ENCODE measurements at regions not wholly inside any gene's neighbourhood (a gene's known extent, or its start where the extent isn't known, plus 50 kb on each side); places are given as distances from the start of the nearest gene placed in this dataset.

DNA sequence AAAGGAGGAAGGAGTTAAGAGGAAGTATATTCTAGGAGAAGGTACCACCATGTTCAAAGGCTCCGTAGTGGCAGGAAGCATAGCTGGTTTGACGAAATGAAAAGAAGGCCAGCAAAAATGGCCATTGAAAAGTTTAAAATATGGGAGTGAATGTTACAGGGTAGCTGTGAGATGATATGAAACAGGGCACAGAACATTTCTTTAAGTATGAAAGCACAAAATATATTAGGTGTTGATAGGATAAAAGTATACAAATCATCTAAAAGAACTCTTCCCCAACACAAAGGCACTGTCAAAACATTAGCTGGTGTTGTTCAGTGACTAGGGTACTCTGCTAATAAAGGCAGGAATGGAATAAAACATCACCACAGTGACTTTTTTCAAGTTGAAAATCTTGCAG lies 216.2 kb downstream of the LRRN1 start:
- no peak for DNase-seq
- in situ Hi-C loops (cut with MboI; ENCODE audit: low pct_unique_long_range_greater_than_20kb, low sequenced_read_pairs) = no loop called here

GRCh38 chr3:4019501-4019900 lies 220.3 kb downstream of the LRRN1 start:
- no peak for DNase-seq
- in situ Hi-C loops (cut with MboI; ENCODE audit: low pct_unique_long_range_greater_than_20kb, low sequenced_read_pairs) = no loop called here

DNA sequence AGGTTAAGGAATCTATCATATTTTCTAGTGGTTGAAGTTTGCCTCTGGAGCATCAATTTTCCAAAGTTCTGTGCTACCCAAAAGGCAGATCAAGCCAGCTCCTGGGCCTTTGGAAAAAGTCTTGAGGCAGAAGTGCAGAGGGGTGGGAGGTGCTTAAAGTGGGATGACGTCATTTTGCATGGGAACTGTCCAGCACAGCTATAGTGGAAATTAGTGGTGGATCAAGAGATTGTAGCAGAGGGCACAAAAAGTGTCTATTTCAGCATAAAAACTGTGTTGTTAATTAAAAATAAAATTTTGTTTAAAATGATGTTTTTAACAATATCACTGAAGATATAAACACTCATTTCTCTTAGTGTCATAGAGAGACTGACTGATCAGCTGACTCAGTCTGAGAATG lies 221.9 kb downstream of the LRRN1 start:
- peak; percentile 39 for DNase-seq
- in situ Hi-C loops (cut with MboI; ENCODE audit: low pct_unique_long_range_greater_than_20kb, low sequenced_read_pairs) = no loop called here

- DNase-seq = no peak
- in situ Hi-C loops (cut with MboI; ENCODE audit: low pct_unique_long_range_greater_than_20kb, low sequenced_read_pairs) = no loop called here
Observed at GRCh38 chr3:4029135-4029534, 229.9 kb downstream of the LRRN1 start.

GRCh38 chr3:4030624-4031023 lies 231.4 kb downstream of the LRRN1 start:
- in situ Hi-C loops (cut with MboI; ENCODE audit: low pct_unique_long_range_greater_than_20kb, low sequenced_read_pairs) = no loop called here
- no peak for DNase-seq

- in situ Hi-C loops (cut with MboI; ENCODE audit: low pct_unique_long_range_greater_than_20kb, low sequenced_read_pairs) = no loop called here
- no peak for DNase-seq
Observed at GRCh38 chr3:4033296-4033695, 234.1 kb downstream of the LRRN1 start.

- DNase-seq = no peak
- in situ Hi-C loops (cut with MboI; ENCODE audit: low pct_unique_long_range_greater_than_20kb, low sequenced_read_pairs) = no loop called here
Observed at GRCh38 chr3:4036046-4036445, 236.8 kb downstream of the LRRN1 start.

DNA sequence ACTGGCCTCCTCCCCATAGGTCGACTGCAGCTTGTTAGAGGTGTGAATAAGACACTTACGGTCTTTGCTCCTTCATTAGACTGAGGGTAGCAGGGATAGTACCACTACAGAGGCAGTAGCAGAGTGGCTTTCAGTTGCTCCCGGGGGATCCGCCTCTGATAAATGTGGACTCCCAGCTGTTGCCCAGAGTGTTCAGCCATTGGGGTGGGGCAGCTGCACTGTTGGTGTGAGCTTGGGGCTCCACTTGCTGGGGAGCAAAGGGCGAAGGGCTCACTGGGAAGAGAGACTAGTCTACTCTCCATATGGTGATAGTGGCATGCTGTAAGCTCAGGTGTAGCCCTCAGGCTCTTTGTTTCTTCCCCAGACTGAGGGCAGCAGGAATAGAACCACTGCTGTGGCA lies 239.1 kb downstream of the LRRN1 start:
- no peak for DNase-seq
- in situ Hi-C loops (cut with MboI; ENCODE audit: low pct_unique_long_range_greater_than_20kb, low sequenced_read_pairs) = no loop called here

DNA sequence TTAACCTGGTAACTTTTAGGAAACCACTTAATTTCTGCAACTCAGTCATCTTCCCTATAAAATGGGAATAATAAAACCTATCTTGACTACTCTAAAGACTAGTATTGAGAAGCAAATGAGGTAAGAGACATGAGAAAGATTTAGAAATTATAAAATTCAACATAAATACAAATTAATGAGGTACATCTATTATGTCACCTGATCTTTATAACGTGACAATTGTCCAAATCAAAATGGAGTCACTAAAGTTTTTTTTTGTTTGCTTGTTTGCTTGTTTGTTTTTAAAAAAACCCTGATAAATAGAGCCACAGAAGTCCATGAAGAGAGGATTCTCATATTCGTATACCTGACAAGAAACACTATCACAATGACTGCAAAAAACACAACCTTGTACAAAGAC lies 242.8 kb downstream of the LRRN1 start:
- in situ Hi-C loops (cut with MboI; ENCODE audit: low pct_unique_long_range_greater_than_20kb, low sequenced_read_pairs) = no loop called here
- DNase-seq = no peak

DNA sequence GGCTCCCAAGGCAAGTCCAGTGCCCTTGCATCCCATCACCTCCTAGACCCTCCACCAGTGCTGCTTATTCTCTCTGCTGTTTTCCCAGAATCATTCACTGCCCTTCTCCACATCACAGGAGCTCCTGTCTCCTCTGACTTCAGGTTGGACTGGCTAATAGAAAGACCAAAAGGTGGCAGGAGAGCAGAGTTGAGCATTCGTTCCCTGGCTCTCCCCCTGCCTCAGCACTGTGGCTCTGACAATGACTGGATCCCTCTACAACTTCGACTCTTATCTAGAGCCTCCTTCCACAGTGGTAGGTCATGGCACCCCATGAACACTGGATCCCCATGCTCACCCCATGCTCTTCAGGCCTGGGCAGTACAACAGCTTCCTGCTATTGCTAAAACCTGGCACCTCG lies 243.6 kb downstream of the LRRN1 start:
- in situ Hi-C loops (cut with MboI; ENCODE audit: low pct_unique_long_range_greater_than_20kb, low sequenced_read_pairs) = no loop called here
- DNase-seq = no peak

DNA sequence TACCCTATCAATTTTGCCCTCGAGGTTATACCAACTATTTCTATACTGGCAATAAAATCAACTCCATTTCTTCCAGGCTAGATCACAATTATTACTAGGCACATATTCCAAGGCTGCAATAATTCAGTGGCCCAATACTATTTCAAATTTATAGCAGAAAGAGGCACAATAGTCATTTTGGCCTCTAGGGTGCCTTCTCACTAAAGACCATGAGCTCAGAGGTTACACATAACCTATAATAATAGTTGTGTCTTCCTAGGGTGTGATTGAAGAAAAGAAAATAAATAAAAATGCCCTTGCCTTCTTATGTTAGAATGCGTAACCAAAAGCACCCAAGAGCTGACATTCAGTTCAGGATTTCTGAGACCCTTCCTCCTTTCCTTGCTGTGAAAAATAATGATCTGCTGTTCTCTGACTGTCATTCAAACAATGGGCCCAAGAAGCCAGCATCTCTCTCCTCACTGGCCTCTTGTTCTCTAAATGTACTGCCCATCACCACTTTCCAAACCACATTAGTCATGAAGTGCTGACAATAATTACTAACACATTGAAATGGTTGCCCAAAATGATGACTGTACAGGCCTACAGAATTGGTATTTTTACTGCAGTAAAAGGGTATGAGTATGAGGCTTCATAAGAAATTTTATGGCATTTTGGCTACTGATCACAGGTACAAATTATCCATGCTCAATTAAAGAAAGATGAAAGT lies 244.8 kb downstream of the LRRN1 start:
- in situ Hi-C loops (cut with MboI; ENCODE audit: low pct_unique_long_range_greater_than_20kb, low sequenced_read_pairs) = no loop called here
- no peak for DNase-seq

GRCh38 chr3:4044619-4045018 lies 245.4 kb downstream of the LRRN1 start:
- in situ Hi-C loops (cut with MboI; ENCODE audit: low pct_unique_long_range_greater_than_20kb, low sequenced_read_pairs) = no loop called here
- no peak for DNase-seq

GRCh38 chr3:4045756-4046155 lies 246.5 kb downstream of the LRRN1 start:
- in situ Hi-C loops (cut with MboI; ENCODE audit: low pct_unique_long_range_greater_than_20kb, low sequenced_read_pairs) = no loop called here

DNA sequence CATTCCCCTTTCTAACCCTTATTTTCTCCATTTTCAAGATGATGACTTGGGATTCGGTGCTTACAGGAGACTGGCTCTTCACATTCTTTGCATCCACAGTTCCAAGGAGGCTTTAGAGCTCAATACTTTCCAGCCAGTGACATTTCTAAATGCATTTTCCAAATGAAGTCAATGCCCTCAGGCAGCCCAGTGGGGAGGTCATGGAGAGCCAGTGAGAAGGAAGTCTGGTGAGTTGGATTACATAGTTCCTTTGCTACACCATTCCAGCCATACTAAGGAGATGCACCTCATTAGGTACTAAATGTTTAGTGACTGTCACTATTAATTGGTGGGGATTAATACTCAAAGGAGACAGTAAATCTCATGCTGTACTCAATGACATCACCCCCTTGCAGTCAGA lies 248.1 kb downstream of the LRRN1 start:
- in situ Hi-C loops (cut with MboI; ENCODE audit: low pct_unique_long_range_greater_than_20kb, low sequenced_read_pairs) = no loop called here
- DNase-seq = no peak

More at GRCh38 chr3:4045756-4046155, 246.5 kb downstream of the LRRN1 start:
- DNase-seq = no peak

- no peak for DNase-seq
- in situ Hi-C loops (cut with MboI; ENCODE audit: low pct_unique_long_range_greater_than_20kb, low sequenced_read_pairs) = no loop called here
Observed at GRCh38 chr3:4052706-4053105, 250.5 kb upstream of the SETMAR start.

- in situ Hi-C loops (cut with MboI; ENCODE audit: low pct_unique_long_range_greater_than_20kb, low sequenced_read_pairs) = no loop called here
- no peak for DNase-seq
Observed at GRCh38 chr3:4053975-4054374, 249.2 kb upstream of the SETMAR start.

- in situ Hi-C loops (cut with MboI; ENCODE audit: low pct_unique_long_range_greater_than_20kb, low sequenced_read_pairs) = no loop called here
- no peak for DNase-seq
Observed at GRCh38 chr3:4060064-4060463, 243.1 kb upstream of the SETMAR start.

- in situ Hi-C loops (cut with MboI; ENCODE audit: low pct_unique_long_range_greater_than_20kb, low sequenced_read_pairs) = no loop called here
- DNase-seq = no peak
Observed at GRCh38 chr3:4060603-4061002, 242.6 kb upstream of the SETMAR start.

DNA sequence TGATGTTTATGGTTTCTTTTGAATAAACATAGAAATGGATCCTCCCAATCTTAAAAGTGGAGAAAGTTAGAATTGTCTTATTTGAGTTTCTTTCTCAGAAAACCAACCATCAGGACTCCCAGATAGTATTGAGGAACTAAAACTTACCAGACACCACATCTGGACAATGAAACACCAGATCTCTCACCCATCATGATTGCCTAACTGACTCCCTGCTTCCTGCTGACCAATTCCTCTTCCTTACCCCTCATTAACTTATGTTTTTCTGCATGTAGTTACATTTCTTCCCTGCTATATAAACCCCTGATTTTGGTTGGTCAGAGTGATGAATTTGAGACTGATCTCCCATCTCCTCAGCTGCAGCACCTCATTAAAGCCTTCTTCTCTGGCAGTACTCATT lies 242.0 kb upstream of the SETMAR start:
- in situ Hi-C loops (cut with MboI; ENCODE audit: low pct_unique_long_range_greater_than_20kb, low sequenced_read_pairs) = no loop called here
- DNase-seq = no peak

DNA sequence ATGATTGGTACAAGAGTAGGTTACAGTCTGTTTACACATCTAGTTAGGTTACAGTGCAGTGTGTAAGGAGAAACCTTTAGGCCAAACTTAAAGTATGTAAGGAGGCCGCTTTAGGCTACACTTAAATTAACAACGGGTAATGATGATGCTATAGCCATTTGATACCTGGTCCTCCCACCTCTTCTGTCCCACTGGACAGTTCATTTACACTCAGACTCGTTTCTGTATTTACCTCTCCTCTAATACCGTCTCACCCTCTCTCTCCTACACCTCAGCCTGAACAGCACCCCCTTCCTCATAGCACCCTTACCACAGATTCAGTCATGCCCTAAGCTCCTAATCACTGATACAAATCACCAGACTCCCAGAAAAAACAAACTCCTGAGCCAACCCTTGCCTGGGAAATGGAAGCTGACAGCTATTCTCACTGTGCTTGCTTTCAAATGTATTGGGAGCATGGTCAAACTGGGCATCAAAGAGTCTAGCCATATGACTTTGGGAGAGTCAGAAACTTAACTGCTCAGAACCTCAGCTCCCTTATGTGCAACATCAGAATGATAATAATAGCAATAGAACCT lies 241.3 kb upstream of the SETMAR start:
- in situ Hi-C loops (cut with MboI; ENCODE audit: low pct_unique_long_range_greater_than_20kb, low sequenced_read_pairs) = no loop called here

DNA sequence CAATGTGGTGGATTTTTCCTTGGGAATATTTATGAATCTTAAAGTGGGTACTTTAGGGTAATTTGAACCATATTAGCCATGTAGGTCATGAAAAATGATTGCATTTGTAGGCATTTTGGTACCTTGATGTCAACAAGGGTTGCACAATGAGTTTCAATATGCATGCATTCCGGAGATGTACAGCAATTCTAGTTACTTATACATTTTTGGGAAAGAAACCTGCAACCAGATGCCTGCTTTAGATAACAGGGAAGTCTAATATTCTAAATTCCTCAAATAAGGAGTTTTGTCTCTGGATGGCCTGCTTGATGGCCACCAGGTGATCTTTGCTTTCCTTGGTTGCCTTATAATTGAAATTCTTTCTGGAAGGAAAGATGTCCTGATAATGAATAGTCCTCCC lies 240.5 kb upstream of the SETMAR start:
- DNase-seq = no peak

More for the DNA sequence above, 241.3 kb upstream of the SETMAR start:
- no peak for DNase-seq

More for the DNA sequence above, 240.5 kb upstream of the SETMAR start:
- in situ Hi-C loops (cut with MboI; ENCODE audit: low pct_unique_long_range_greater_than_20kb, low sequenced_read_pairs) = no loop called here

All from KBM-7 (cell line).